OCI-LY3 (cell line): ENCODE measurements at regions not wholly inside any gene's neighbourhood (a gene's known extent, or its start where the extent isn't known, plus 50 kb on each side); places are given as distances from the start of the nearest gene placed in this dataset.

Source experiments
- EZH2phosphoT487 ChIP-seq: fragments of 200-600 bp; shearing (Covaris generic); IDR thresholded peaks from 2 replicates; pipeline ENCODE4 v1.6.1; 2018; ENCODE audit warnings: antibody characterized with exemption, mixed run types, low read depth
- TF ChIP-seq, protein P1 (sequence below): fragments of 200-600, 300-600 bp; sonication (generic); IDR thresholded peaks from 2 replicates; pipeline ENCODE4 v1.5.1; 2014; ENCODE audit warnings: antibody characterized with exemption, low read length, low read depth

GRCh38 chr18:75897386-75897785 lies 469.9 kb upstream of the SMIM21 start:
- TF ChIP-seq, protein P1, sequence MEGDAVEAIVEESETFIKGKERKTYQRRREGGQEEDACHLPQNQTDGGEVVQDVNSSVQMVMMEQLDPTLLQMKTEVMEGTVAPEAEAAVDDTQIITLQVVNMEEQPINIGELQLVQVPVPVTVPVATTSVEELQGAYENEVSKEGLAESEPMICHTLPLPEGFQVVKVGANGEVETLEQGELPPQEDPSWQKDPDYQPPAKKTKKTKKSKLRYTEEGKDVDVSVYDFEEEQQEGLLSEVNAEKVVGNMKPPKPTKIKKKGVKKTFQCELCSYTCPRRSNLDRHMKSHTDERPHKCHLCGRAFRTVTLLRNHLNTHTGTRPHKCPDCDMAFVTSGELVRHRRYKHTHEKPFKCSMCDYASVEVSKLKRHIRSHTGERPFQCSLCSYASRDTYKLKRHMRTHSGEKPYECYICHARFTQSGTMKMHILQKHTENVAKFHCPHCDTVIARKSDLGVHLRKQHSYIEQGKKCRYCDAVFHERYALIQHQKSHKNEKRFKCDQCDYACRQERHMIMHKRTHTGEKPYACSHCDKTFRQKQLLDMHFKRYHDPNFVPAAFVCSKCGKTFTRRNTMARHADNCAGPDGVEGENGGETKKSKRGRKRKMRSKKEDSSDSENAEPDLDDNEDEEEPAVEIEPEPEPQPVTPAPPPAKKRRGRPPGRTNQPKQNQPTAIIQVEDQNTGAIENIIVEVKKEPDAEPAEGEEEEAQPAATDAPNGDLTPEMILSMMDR, result no peak
- TF ChIP-seq EZH2phosphoT487, result no peak
